Neuron (in vitro differentiated cells): ENCODE measurements at regions not wholly inside any gene's neighbourhood (a gene's known extent, or its start where the extent isn't known, plus 50 kb on each side); places are given as distances from the start of the nearest gene placed in this dataset.
A peak's percentile ranks its signal among the peaks of the same experiment; 100 is the strongest.

Experiments used
- H2AFZ ChIP-seq: one replicate; pipeline ENCODE4 v1.6.1; 2013; ENCODE audit warnings: low read depth, mild to moderate bottlenecking, inconsistent platforms, low read length, moderate library complexity
- H3K27me3 ChIP-seq: one replicate; pipeline ENCODE4 v1.6.1; 2013; ENCODE audit warnings: low read length; ENCODE audit not compliant: insufficient read depth
- H3K36me3 ChIP-seq: one replicate; pipeline ENCODE4 v1.6.1; 2013; ENCODE audit warnings: low read length; ENCODE audit not compliant: insufficient read depth
- H3K4me1 ChIP-seq: one replicate; pipeline ENCODE4 v1.6.1; 2013; ENCODE audit warnings: low read length; ENCODE audit not compliant: insufficient read depth
- H3K4me3 ChIP-seq: 2 replicates; pipeline ENCODE4 v1.5.1; 2013; ENCODE audit warnings: mild to moderate bottlenecking, low read length, moderate library complexity
- H3K9me3 ChIP-seq: one replicate; pipeline ENCODE4 v1.6.1; 2013; ENCODE audit warnings: low read length

GRCh38 chr4:36712013-36712412 is 430.6 kb downstream of the DTHD1 start:
- no peaks in the 10 kb centered on the region for H3K4me1 ChIP-seq
- no peaks in the 10 kb centered on the region for H3K36me3 ChIP-seq
- H2AFZ ChIP-seq = no peak overlapping the region
- no peak overlapping the region for H3K4me3 ChIP-seq
- no peaks in the 10 kb centered on the region for H3K9me3 ChIP-seq
- H3K27me3 ChIP-seq = no peaks in the 10 kb centered on the region

GRCh38 chr4:36716874-36717273 is 435.5 kb downstream of the DTHD1 start:
- no peaks in the 10 kb centered on the region for H3K36me3 ChIP-seq

GRCh38 chr4:36719425-36719824 is 438.0 kb downstream of the DTHD1 start:
- no peaks in the 10 kb centered on the region for H3K36me3 ChIP-seq
- no peaks in the 10 kb centered on the region for H3K27me3 ChIP-seq
- no peak overlapping the region for H2AFZ ChIP-seq
- H3K4me3 ChIP-seq = no peak overlapping the region
- H3K9me3 ChIP-seq = no peaks in the 10 kb centered on the region
- H3K4me1 ChIP-seq = no peaks in the 10 kb centered on the region

More at GRCh38 chr4:36716874-36717273, 435.5 kb downstream of the DTHD1 start:
- H3K4me3 ChIP-seq = no peak overlapping the region
- H2AFZ ChIP-seq = no peak overlapping the region
- no peaks in the 10 kb centered on the region for H3K9me3 ChIP-seq
- no peaks in the 10 kb centered on the region for H3K27me3 ChIP-seq
- no peaks in the 10 kb centered on the region for H3K4me1 ChIP-seq

GRCh38 chr4:36722986-36723385 is 441.6 kb downstream of the DTHD1 start:
- no peaks in the 10 kb centered on the region for H3K27me3 ChIP-seq
- H3K36me3 ChIP-seq = no peaks in the 10 kb centered on the region
- H3K4me3 ChIP-seq = no peak overlapping the region
- H3K4me1 ChIP-seq = no peaks in the 10 kb centered on the region
- no peak overlapping the region for H2AFZ ChIP-seq
- H3K9me3 ChIP-seq = no peaks in the 10 kb centered on the region

GRCh38 chr4:36734334-36734733 is 452.9 kb downstream of the DTHD1 start:
- Histone ChIP-seq H3K36me3 (no peaks in the 10 kb centered on the region), H3K27me3 (no peaks in the 10 kb centered on the region), H3K9me3 (no peaks in the 10 kb centered on the region), H3K4me1 (no peaks in the 10 kb centered on the region), H3K4me3 (no peak overlapping the region), H2AFZ (no peak overlapping the region)

- H3K4me3 ChIP-seq = no peak overlapping the region
- H3K9me3 ChIP-seq = no peaks in the 10 kb centered on the region
- no peaks in the 10 kb centered on the region for H3K27me3 ChIP-seq
- no peaks in the 10 kb centered on the region for H3K36me3 ChIP-seq
- no peak overlapping the region for H2AFZ ChIP-seq
- no peaks in the 10 kb centered on the region for H3K4me1 ChIP-seq
These were observed 456.3 kb downstream of the DTHD1 start for GRCh38 chr4:36737691-36738090.

- Histone ChIP-seq H2AFZ (peak overlapping the region; percentile 16), H3K9me3 (no peaks in the 10 kb centered on the region), H3K36me3 (no peaks in the 10 kb centered on the region), H3K27me3 (no peaks in the 10 kb centered on the region), H3K4me3 (no peak overlapping the region), H3K4me1 (no peaks in the 10 kb centered on the region)
These were observed 459.4 kb downstream of the DTHD1 start for GRCh38 chr4:36740796-36741310.

- Histone ChIP-seq H2AFZ (no peak overlapping the region), H3K36me3 (no peaks in the 10 kb centered on the region), H3K4me3 (no peak overlapping the region), H3K9me3 (no peaks in the 10 kb centered on the region), H3K27me3 (no peaks in the 10 kb centered on the region), H3K4me1 (no peaks in the 10 kb centered on the region)
These were observed 466.1 kb downstream of the DTHD1 start for GRCh38 chr4:36747277-36748129.

- no peak overlapping the region for H3K4me3 ChIP-seq
- H3K4me1 ChIP-seq = peaks cover 12% of the 10 kb centered on the region
- no peaks in the 10 kb centered on the region for H3K9me3 ChIP-seq
- no peak overlapping the region for H2AFZ ChIP-seq
- no peaks in the 10 kb centered on the region for H3K27me3 ChIP-seq
- no peaks in the 10 kb centered on the region for H3K36me3 ChIP-seq
These were observed 471.6 kb downstream of the DTHD1 start for GRCh38 chr4:36753048-36753447.

GRCh38 chr4:36757580-36758311 is 476.3 kb downstream of the DTHD1 start:
- Histone ChIP-seq H2AFZ (no peak overlapping the region), H3K4me3 (no peak overlapping the region), H3K36me3 (no peaks in the 10 kb centered on the region), H3K4me1 (peaks cover 12% of the 10 kb centered on the region), H3K27me3 (no peaks in the 10 kb centered on the region), H3K9me3 (no peaks in the 10 kb centered on the region)

GRCh38 chr4:36758312-36759178 is 477.1 kb downstream of the DTHD1 start:
- Histone ChIP-seq H3K4me3 (no peak overlapping the region), H2AFZ (no peak overlapping the region), H3K9me3 (no peaks in the 10 kb centered on the region), H3K36me3 (no peaks in the 10 kb centered on the region), H3K4me1 (peaks cover 12% of the 10 kb centered on the region), H3K27me3 (no peaks in the 10 kb centered on the region)

GRCh38 chr4:36761607-36762006 is 480.2 kb downstream of the DTHD1 start:
- no peak overlapping the region for H3K4me3 ChIP-seq
- H3K9me3 ChIP-seq = no peaks in the 10 kb centered on the region
- no peaks in the 10 kb centered on the region for H3K36me3 ChIP-seq
- no peaks in the 10 kb centered on the region for H3K27me3 ChIP-seq
- peaks cover 12% of the 10 kb centered on the region for H3K4me1 ChIP-seq
- no peak overlapping the region for H2AFZ ChIP-seq
